ENCODE measurements at regions not wholly inside any gene's neighbourhood (a gene's known extent, or its start where the extent isn't known, plus 50 kb on each side); places are given as distances from the start of the nearest gene placed in this dataset.

- TF ChIP-seq CTCF (conservative IDR thresholded peaks at IDR 0.05; ENCODE audit: low read length), result no peak
- no peak for DNase-seq (ENCODE audit: low read depth)
- H3K4me3 ChIP-seq (ENCODE audit: low read length), result no peak overlapping the region
These were observed 253.7 kb downstream of the ICE1 start for GRCh38 chr5:5676218-5676617.

- no peak for DNase-seq (ENCODE audit: low read depth)
These were observed 253.0 kb downstream of the ICE1 start for GRCh38 chr5:5675511-5675910.

GRCh38 chr5:5671823-5672222 is 249.3 kb downstream of the ICE1 start:
- TF ChIP-seq CTCF (conservative IDR thresholded peaks at IDR 0.05; ENCODE audit: low read length), result no peak
- no peak for DNase-seq (ENCODE audit: low read depth)
- H3K4me3 ChIP-seq (ENCODE audit: low read length), result no peak overlapping the region

More at GRCh38 chr5:5675511-5675910, 253.0 kb downstream of the ICE1 start:
- H3K4me3 ChIP-seq (ENCODE audit: low read length), result no peak overlapping the region
- no peak for TF ChIP-seq CTCF (conservative IDR thresholded peaks at IDR 0.05; ENCODE audit: low read length)

GRCh38 chr5:5667136-5667554 is 244.7 kb downstream of the ICE1 start:
- TF ChIP-seq CTCF (conservative IDR thresholded peaks at IDR 0.05; ENCODE audit: low read length), result no peak
- H3K4me3 ChIP-seq (ENCODE audit: low read length), result no peak overlapping the region
- no peak for DNase-seq (ENCODE audit: low read depth)

- TF ChIP-seq CTCF (conservative IDR thresholded peaks at IDR 0.05; ENCODE audit: low read length), result no peak
- H3K4me3 ChIP-seq (ENCODE audit: low read length), result no peak overlapping the region
- no peak for DNase-seq (ENCODE audit: low read depth)
These were observed 243.9 kb downstream of the ICE1 start for GRCh38 chr5:5666369-5666768.

GRCh38 chr5:5666076-5666365 is 243.5 kb downstream of the ICE1 start:
- DNase-seq (ENCODE audit: low read depth), result no peak

More at GRCh38 chr5:5666076-5666365, 243.5 kb downstream of the ICE1 start:
- no peak overlapping the region for H3K4me3 ChIP-seq (ENCODE audit: low read length)
- TF ChIP-seq CTCF (conservative IDR thresholded peaks at IDR 0.05; ENCODE audit: low read length), result no peak
